Keratinocyte (primary cell): ENCODE measurements at regions not wholly inside any gene's neighbourhood (a gene's known extent, or its start where the extent isn't known, plus 50 kb on each side); places are given as distances from the start of the nearest gene placed in this dataset.

ENCODE experiments used
- EZH2 ChIP-seq: IDR thresholded peaks from one replicate; pipeline ENCODE4 v1.6.1; 2012; ENCODE audit warnings: inconsistent platforms, mild to moderate bottlenecking, low read length, moderate library complexity
- TF ChIP-seq, protein P1 (sequence below), 3 experiments: IDR thresholded peaks in 1 of 3; conservative IDR thresholded peaks in 1 of 3; optimal IDR thresholded peaks in 1 of 3; 2 replicates in 2 of 3; 3 replicates in 1 of 3; pipeline versions ENCODE3 to v1.5.1; 2011; ENCODE audit warnings: low read length in 3 of 3, mild to moderate bottlenecking in 3 of 3, moderate library complexity in 2 of 3, control low read depth in 1 of 3, inconsistent platforms in 1 of 3; ENCODE audit not compliant: insufficient read depth in 2 of 3; ENCODE audit errors: extremely low read depth in 1 of 3

- TF ChIP-seq EZH2, result no peak
- TF ChIP-seq, protein P1, sequence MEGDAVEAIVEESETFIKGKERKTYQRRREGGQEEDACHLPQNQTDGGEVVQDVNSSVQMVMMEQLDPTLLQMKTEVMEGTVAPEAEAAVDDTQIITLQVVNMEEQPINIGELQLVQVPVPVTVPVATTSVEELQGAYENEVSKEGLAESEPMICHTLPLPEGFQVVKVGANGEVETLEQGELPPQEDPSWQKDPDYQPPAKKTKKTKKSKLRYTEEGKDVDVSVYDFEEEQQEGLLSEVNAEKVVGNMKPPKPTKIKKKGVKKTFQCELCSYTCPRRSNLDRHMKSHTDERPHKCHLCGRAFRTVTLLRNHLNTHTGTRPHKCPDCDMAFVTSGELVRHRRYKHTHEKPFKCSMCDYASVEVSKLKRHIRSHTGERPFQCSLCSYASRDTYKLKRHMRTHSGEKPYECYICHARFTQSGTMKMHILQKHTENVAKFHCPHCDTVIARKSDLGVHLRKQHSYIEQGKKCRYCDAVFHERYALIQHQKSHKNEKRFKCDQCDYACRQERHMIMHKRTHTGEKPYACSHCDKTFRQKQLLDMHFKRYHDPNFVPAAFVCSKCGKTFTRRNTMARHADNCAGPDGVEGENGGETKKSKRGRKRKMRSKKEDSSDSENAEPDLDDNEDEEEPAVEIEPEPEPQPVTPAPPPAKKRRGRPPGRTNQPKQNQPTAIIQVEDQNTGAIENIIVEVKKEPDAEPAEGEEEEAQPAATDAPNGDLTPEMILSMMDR (optimal IDR thresholded peaks at IDR 0.05 in 1 of 3, IDR thresholded peaks at IDR 0.05 in 1 of 3, conservative IDR thresholded peaks at IDR 0.05 in 1 of 3; ENCODE audit: extremely low read depth in 1 of 3, insufficient read depth in 2 of 3, low read length in 3 of 3), result no peak
Measured at GRCh38 chr4:108317377-108317776, 148.6 kb upstream of the LEF1 start.
